Loucy (cell line): ENCODE measurements at regions not wholly inside any gene's neighbourhood (a gene's known extent, or its start where the extent isn't known, plus 50 kb on each side); places are given as distances from the start of the nearest gene placed in this dataset.

Source experiments
- H2AFZ ChIP-seq: fragments of 200-600 bp; sonication (generic); 2 replicates; pipeline ENCODE4 v1.6.0; 2016; ENCODE audit warnings: antibody characterized with exemption, mild to moderate bottlenecking, low read length, moderate library complexity
- H3F3A ChIP-seq: fragments of 200-600 bp; 2 replicates; pipeline ENCODE4 v1.6.0; 2016; ENCODE audit warnings: antibody characterized with exemption, low read depth, mild to moderate bottlenecking
- H3K27me3 ChIP-seq: fragments of 200-600 bp; sonication (generic); 2 replicates; pipeline ENCODE4 v1.6.1; 2014; ENCODE audit warnings: low read length, mild to moderate bottlenecking; ENCODE audit not compliant: insufficient read depth, poor library complexity, severe bottlenecking
- H3K36me3 ChIP-seq: fragments of 200-600 bp; sonication (generic); 2 replicates; pipeline ENCODE4 v1.6.1; 2016; ENCODE audit warnings: low read length; ENCODE audit not compliant: insufficient read depth
- H3K4me1 ChIP-seq: fragments of 200-600 bp; sonication (generic); 2 replicates; pipeline ENCODE4 v1.5.1; 2014; ENCODE audit warnings: low read length, mild to moderate bottlenecking; ENCODE audit not compliant: insufficient read depth, poor library complexity, severe bottlenecking
- H3K4me2 ChIP-seq: fragments of 200-600 bp; sonication (generic); 2 replicates; pipeline ENCODE4 v1.6.0; 2014; ENCODE audit warnings: antibody characterized with exemption, low read length, low read depth, mild to moderate bottlenecking; ENCODE audit not compliant: poor library complexity, severe bottlenecking
- H3K4me3 ChIP-seq: fragments of 200-600 bp; sonication (generic); 2 replicates; pipeline ENCODE4 v1.5.1; 2014; ENCODE audit warnings: low read length, mild to moderate bottlenecking, mixed read lengths; ENCODE audit not compliant: poor library complexity, severe bottlenecking
- H3K79me2 ChIP-seq: fragments of 200-600 bp; sonication (generic); 2 replicates; pipeline ENCODE4 v1.6.1; 2014; ENCODE audit warnings: low read length; ENCODE audit not compliant: insufficient read depth
- H3K9ac ChIP-seq: fragments of 200-600 bp; sonication (generic); 2 replicates; pipeline ENCODE4 v1.6.0; 2014; ENCODE audit warnings: mild to moderate bottlenecking, low read depth, low read length, moderate library complexity; ENCODE audit not compliant: poor library complexity, severe bottlenecking
- H3K9me2 ChIP-seq: fragments of 200-600 bp; sonication (generic); replicated peaks from 2 replicates; pipeline ENCODE4 v1.6.1; 2016; ENCODE audit warnings: low read depth, low read length, mixed read lengths
- H3K9me3 ChIP-seq: fragments of 200-600 bp; sonication (generic); 2 replicates; pipeline ENCODE4 v1.6.1; 2014; ENCODE audit warnings: mild to moderate bottlenecking, antibody characterized with exemption, low read length, low read depth; ENCODE audit not compliant: insufficient read depth
- H4K20me1 ChIP-seq: fragments of 200-600 bp; sonication (generic); 2 replicates; pipeline ENCODE4 v1.6.0; 2014; ENCODE audit warnings: antibody characterized with exemption, low read length, mild to moderate bottlenecking; ENCODE audit not compliant: insufficient read depth, poor library complexity, severe bottlenecking
- CTCF ChIP-seq: fragments of 200-600 bp; sonication (generic); conservative IDR thresholded peaks from 2 replicates; pipeline ENCODE4 v1.5.1; 2014; ENCODE audit warnings: mild to moderate bottlenecking, antibody characterized with exemption, low read length
- EZH2phosphoT487 ChIP-seq: fragments of 200-600 bp; IDR thresholded peaks from 2 replicates; pipeline ENCODE4 v1.6.1; 2018; ENCODE audit warnings: antibody characterized with exemption, mild to moderate bottlenecking, moderate library complexity, borderline replicate concordance

- Histone ChIP-seq H3K4me3 (no peak overlapping the region), H4K20me1 (peaks cover 4% of the 10 kb centered on the region), H3F3A (no peaks in the 10 kb centered on the region), H3K9me2 (no peaks in the 10 kb centered on the region), H3K36me3 (peaks cover 63% of the 10 kb centered on the region; the same call in 1 of the 2 replicates), H2AFZ (no peak overlapping the region), H3K4me1 (peaks cover 4% of the 10 kb centered on the region), H3K27me3 (no peaks in the 10 kb centered on the region), H3K9me3 (no peaks in the 10 kb centered on the region; the same call in 1 of the 2 replicates), H3K4me2 (no peak overlapping the region), H3K9ac (no peak overlapping the region), H3K79me2 (peaks cover 4% of the 10 kb centered on the region; the same call in 1 of the 2 replicates)
- TF ChIP-seq CTCF (no peak), EZH2phosphoT487 (no peak)
Measured at GRCh38 chr7:112889268-112889667, 99.1 kb upstream of the TMEM168 start.

GRCh38 chr7:112888781-112889180, 98.6 kb upstream of the TMEM168 start:
- H2AFZ ChIP-seq, result no peak overlapping the region
- no peaks in the 10 kb centered on the region; the same call in 1 of the 2 replicates for H3K9me3 ChIP-seq
- peaks cover 4% of the 10 kb centered on the region; the same call in 1 of the 2 replicates for H3K79me2 ChIP-seq
- H3K4me2 ChIP-seq, result no peak overlapping the region
- no peaks in the 10 kb centered on the region for H3K27me3 ChIP-seq
- no peak overlapping the region for H3K9ac ChIP-seq
- H3K36me3 ChIP-seq, result peaks cover 63% of the 10 kb centered on the region; the same call in 1 of the 2 replicates
- H3K9me2 ChIP-seq, result no peaks in the 10 kb centered on the region
- no peak for TF ChIP-seq EZH2phosphoT487
- TF ChIP-seq CTCF, result no peak
- no peak overlapping the region for H3K4me3 ChIP-seq
- no peaks in the 10 kb centered on the region for H3F3A ChIP-seq
- peaks cover 4% of the 10 kb centered on the region for H3K4me1 ChIP-seq
- peaks cover 4% of the 10 kb centered on the region for H4K20me1 ChIP-seq

GRCh38 chr7:112887976-112888375, 97.8 kb upstream of the TMEM168 start:
- Histone ChIP-seq H2AFZ (no peak overlapping the region), H3K9me2 (no peaks in the 10 kb centered on the region), H3K4me1 (peaks cover 4% of the 10 kb centered on the region), H3K4me3 (no peak overlapping the region), H3K27me3 (no peaks in the 10 kb centered on the region), H3K9ac (no peak overlapping the region), H4K20me1 (peaks cover 4% of the 10 kb centered on the region), H3K36me3 (peaks cover 67% of the 10 kb centered on the region; the same call in 1 of the 2 replicates), H3K79me2 (peaks cover 4% of the 10 kb centered on the region; the same call in 1 of the 2 replicates), H3F3A (no peaks in the 10 kb centered on the region), H3K4me2 (no peak overlapping the region), H3K9me3 (no peaks in the 10 kb centered on the region; the same call in 1 of the 2 replicates)
- TF ChIP-seq CTCF (no peak), EZH2phosphoT487 (no peak)
